ENCODE measurements at regions not wholly inside any gene's neighbourhood (a gene's known extent, or its start where the extent isn't known, plus 50 kb on each side); places are given as distances from the start of the nearest gene placed in this dataset.
A peak's percentile ranks its signal among the peaks of the same experiment; 100 is the strongest.

DNA sequence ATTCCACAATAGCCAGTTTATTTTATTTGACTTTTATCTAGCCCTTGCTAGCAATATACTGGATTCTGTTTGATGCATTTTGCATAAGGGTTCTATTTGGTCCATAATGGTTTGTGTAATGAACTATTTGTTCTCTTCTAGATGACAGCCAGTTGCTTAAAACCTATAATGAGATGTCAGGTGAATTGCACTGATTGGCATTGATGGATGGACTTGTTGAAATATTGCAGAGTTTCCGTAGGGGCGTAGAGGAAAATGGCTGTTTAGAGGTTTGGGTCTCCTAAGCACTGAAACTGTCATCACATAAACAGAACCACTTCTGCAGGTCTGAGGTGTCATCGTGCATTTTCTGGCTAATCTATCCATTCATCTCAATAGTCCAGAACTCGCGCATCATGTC is 124.9 kb upstream of the HDAC9 start:
- DNase-seq, result no peak

DNA sequence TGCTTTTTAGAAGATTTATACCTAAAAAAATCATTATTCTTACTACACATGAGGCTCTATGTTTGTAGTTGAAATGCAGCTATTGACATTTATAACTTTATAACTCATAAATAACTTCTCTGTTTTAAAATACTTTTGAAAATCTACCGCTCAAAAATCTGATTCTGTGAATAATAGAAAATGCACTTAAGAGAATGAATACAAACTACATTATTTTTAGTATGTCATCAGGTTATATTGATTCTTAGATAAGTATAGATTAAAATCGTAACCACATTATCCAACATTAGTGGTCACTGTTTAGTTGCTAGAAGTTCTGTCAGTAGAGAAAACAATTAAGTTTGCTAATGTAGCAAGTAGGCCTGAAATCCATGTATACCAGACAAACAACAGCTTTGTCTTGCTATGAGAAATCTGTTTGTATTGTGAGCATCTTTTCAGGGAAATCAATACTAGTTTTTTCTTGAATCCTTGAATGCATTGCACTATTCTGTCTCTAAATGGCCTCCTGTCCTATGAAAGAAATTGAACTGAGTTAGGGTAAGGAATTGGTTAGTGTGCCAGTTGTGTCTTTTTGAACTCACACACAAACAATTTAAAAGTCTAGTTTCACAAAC is 116.5 kb upstream of the HDAC9 start:
- DNase-seq, result no peak

DNA sequence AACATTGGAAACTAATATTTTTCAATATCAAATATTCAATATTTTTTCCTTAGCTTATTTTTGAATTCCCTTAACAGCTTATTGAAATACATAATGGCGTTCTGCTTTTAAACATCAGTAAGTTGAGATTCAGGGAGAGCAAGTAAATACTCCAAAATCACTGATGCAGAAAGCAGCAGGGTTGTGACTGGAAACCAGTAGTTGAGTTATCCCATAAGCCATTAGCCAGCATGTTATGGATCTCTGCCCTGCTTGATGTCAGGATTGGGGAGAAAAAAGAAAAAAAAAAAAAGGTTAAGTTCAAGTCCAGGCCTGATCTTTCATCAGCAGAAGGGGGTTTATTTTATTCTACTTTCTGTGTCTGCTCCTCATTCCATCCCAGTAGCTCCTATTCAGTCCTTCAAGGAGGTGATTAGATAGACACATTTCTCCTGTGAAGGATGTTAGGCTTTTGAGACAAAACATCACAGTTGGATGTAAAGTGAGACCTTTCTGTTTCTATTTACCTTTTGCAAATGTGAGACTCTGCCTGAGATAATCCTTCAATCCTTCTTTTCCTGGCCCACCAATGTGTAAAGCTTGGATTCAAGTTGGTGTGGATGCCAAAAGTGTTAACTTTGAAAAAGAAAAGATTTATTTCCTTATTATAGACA is 110.9 kb upstream of the HDAC9 start:
- no peak for DNase-seq

DNA sequence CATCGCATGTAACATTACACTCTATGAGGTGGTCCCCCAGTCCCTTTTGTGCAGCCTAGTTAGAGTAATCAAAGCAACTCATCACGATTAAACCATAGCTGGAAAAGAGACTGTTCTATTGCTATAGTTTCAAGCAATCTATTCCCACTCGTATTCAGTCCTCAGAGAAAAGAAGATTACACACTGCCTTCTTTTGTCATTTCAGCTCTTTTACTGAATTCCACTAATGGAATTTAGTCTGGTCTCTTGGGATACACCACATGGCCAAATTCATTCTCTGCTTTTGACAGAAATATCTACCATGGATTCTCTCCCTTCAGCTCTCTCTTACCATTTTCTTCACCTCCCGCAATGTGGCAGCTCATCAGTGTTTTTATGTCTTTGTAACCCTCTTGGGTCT is 108.9 kb upstream of the HDAC9 start:
- no peak for DNase-seq

DNA sequence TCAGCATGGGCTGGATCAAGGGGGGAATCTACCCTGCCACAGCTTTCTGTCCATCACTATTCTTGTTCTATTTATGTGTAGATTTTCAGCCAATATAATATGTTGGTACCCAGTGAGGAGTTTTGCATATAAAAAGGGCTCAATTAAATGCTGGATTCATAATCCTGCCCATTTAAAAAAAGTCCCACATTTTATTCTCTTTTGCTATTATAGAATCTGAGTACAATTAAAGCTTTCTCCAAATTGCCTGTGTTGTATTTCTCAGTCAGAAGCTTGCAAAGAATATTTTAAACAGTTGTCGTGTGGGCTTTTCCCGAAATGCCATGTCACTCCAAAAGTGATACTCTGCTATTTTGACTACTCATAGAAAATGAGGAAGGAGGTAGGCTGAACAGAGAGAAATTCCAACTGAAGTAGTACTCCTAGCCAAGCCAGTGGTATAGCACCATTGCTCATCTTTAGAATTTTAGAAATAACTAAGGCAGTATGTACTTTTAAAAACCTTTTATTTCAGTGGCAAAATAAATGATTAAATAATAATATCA is 108.3 kb upstream of the HDAC9 start:
- DNase-seq, result peak in 1 of 2 donors; percentile 14

DNA sequence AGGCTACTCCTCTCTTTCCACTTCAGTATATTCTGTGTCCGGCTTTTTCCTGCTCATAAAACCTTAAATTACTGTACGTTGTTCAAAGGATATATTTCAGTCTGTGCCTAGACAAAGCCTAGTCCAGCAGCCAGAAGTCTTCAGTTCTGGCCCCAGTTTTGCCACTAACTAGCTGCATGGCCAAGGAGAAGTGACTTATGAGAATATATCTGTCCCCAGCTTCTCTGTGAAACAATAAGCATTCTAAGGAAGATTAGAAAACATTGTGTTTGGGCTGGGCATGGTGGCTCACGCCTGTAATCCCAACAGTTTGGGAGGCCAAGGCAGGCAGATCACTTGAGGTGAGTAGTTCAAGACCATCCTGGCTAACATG is 105.0 kb upstream of the HDAC9 start:
- DNase-seq, result no peak

DNA sequence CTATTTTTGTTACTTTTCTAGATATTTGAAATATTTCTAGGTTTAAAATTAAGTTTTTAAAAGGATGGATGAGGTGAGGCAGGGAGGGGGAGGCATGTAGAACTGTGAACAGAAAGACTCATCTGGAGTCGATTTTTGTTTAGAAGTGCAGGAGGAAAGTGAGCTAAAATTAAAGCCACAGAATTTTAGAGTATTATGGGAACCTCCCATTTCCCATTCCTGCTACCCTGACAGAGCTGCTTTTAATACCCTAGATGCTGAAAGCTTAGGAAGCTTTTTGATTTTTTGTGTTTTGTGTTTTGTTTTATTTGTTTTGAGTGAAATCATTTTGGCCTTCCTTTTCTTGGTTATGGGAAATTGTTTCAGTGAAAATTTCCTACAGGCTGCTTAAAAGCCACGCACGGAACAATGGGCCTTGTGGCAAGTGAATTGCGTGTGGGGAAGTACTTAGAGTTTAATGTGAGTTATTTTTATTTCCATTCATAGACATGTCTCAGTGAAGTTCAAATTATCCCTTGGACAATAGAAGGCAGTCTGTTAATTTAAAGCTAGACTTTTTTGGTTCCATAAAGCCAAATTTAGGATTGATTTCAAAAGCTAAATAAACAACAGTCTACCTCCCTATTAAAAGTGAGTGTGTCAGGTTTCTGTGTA is 102.0 kb upstream of the HDAC9 start:
- no peak for DNase-seq

DNA sequence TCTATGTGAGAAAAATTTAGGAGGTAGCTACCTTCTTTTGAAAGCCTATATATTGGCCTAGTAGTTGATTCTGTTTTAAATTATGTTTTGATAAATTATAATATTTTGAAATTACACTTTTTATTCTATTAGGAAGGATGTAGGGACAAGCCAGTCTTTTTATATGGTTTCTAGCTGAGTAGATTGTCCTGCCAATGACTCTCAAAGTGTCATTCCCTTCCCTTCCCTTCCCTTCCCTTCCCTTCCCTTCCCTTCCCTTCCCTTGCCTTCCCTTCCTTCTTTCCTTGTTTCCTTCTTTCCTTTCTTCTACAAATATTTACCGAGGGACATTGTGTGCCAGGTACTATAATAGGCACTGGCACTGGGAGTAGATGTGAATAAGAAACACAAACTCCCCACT is 99.7 kb upstream of the HDAC9 start:
- no peak for DNase-seq

DNA sequence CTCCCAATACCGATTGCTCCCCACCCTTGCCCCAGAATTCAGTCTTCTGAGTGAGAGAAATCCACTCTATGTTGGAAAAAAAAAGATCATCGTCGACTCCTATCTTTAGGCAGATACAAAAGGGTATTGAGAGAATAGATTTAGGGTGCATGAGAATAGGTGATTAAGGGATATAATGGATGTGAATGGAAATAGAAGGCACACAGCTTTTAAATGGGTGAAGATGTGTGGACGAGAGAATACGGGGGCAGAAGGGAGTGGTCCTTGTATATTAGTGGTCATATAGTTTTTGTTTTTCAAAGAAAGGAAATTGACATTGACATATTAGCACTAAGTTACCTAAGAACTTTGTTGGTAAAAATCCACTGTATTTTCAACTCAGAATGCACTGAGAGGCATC is 98.6 kb upstream of the HDAC9 start:
- DNase-seq, result no peak

DNA sequence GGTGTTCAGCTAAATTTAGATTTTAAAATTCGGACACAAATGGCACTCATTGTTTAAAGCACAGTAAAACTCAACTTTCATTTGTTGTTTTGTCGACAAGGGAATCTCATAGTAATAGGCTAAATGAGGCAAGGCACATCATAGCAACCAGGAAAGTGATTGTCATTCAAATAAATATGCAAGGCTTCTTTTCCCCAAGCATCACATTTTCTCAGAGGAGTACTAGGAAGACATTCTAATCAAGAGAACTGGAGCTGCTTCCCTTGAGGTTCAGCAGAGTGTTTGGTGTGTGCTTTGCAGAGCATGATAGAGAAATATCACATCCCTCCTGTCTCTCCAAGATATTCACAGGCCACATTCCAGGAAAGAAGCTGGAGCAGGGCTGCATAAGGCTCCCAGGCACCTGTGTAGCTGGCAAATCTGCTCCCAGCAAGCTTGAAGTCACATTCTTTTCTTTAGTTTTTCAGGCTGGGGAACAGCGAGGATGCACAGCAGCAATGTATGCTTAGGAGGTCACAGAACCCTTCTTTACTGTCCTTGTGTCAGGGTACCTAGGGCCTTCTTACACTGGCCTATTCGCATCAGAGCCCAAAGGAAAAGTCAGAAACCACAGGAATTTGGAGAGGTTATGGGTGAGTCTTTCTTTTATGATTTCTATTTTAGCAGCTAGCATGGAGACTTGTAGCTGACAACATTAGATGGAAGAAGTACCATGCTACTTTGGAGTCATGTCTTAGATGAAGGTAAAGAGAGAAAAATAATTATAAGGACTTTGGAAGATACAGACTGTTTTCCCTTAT is 95.9 kb upstream of the HDAC9 start:
- no peak for DNase-seq

DNA sequence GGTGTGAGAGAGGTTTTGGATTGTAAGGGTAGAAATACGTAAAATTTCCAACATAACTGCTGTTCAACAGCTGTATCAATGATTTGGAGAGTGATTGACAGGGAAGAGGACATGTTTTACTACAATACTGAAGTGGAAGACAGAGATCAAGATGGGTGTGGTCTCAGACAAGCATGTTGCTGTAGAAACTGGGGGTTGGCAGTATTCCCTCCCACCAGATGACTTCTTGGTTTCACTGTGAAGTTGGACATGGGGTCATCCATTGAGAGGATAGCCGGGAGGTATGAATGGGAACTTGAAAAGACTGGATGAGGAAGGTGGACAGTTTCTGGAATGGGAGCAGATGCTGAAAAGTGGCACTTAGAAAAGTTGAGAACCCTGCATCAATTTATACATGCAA is 95.3 kb upstream of the HDAC9 start:
- no peak for DNase-seq

DNA sequence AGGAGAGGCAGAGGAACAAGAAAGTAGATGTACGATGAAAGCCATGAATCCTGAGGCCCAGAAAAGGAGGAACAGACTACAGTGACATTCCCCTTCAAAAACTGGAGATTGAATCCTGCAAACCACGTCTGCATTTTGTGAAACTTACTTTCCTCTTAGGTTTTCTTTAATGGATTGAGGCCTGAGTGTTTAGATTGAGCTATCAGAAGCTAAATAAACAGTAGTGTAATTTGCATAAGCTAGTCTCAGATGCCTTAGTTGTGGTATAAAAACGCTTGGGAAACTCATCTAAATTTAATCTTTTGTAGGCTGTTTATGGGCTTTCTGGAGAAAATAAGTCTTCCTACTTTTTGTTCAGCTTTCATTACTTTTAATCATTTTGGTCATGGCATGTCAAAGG is 94.8 kb upstream of the HDAC9 start:
- DNase-seq, result no peak

DNA sequence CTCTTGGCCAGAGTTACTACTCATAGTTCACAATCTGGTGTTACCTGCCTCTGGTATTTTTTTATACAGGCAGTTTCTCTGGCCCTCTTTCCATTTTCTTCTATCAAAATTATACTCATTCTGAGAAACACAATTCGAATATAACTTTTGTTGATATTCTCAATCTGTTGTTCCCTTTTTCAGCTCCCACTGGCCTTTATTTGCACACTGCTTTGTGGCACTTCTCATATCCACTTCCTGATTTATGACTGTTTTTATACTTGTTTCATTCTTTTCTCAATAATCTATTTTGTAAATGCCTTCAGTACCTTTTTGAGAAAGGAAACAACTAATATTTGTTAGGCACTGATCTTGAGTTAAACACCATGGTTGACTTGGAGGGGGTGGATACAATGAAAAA is 93.8 kb upstream of the HDAC9 start:
- DNase-seq, result peak in 1 of 2 donors; percentile 33

DNA sequence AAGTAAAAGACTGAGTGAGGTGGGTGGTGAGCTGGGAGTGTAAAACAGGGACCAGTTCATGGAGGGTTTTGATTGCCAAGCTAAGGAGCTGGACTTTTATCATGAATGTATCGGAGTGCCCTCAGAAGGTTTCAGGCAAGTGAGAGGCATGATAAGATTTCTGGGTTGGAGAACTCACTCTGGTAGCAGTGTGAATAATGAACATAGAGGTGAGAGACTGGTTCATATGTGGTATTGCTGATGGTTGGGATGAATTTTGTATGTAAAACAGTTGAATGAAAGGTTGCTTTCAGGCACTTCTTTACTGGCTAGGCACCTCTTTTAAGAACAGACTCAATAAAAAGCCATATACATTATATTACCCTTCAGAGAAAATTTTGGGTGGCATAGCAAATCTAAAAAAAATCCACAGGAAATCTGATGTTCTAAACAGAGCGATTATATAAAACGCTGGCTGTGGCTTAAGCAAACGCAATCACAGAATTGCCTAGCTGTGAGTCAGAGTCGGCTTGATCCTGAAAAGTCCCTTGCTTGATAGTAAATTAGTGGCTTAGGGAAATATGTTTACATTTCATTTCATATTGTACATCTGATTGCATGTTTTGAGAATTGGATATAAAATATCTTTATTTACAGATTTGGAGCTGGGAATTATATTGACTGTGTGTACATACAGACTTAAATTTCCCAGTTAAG is 92.9 kb upstream of the HDAC9 start:
- DNase-seq, result no peak

DNA sequence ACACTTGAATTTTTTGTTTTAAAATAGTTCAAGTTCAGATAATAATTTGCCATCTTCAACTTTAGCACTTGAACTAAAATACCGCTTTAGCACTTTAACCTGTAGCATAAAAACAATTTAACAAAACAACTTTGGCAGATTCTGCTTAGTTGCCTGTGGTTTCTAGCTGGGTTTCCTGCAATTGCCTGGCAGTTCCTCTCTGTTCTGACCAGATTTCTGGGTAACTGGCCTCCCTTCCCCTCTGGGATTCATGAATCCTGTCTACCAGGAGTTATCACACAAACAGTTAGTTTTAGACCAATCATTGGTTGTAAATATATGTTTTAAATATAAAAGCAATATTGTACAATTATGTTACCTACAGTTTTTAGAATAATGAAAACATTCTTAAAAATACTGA is 89.8 kb upstream of the HDAC9 start:
- peak in 1 of 2 donors; percentile 6 for DNase-seq

DNA sequence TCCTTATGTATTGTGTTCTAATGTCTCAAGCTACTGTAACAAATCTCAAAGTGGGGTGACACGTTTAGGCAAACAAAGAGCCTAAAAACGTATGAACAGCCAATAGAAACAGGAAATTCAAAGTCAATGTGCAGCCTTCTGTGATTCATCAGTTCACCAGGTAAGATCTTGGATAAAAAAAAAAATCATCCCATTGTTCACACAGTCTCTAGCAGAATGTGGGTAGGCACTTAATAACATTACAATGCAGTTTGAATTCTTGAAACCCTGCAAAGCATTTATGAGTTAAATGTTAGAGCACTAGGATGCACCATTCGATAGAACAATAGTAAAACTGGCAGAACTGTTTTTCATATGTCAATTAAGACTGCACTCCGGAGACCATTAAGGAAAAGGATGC is 88.2 kb upstream of the HDAC9 start:
- DNase-seq, result no peak

DNA sequence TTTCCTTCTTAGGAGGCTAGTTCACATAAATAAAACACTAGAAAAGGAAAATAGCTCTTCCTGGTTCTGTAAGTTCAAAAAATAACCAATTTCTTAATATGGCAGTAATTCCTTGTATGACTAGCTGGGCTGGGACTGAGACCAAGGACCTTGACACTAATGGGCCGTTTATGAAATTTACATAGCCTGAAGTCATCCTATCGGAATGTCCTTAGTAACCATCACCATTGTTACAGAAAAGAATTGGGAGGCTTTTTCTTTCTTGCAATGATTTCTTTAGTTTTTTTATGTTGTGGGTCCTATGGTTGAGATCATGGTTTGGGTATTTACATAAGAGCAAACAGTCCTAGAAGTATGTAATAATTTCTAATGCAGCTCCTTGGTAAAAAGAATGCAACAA is 87.1 kb upstream of the HDAC9 start:
- DNase-seq, result no peak

DNA sequence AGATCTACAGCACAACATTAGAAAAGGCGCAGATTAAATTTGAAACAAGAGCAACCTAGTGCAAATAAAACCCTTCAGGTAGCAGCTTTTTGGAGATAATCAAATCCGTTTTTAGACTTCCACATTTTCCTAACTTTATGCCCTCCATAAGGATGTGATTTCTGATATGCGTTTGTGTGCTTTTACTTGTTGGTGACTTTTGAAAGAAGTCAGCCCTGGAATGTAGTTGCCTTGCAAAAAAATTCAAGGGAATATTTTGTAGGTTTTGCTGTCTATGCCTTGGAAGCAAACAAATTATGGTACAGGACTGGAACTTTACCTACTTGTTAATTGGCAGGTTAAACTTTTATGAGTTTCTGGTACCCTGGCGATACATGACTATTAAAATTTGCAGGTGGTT is 86.7 kb upstream of the HDAC9 start:
- DNase-seq, result no peak

DNA sequence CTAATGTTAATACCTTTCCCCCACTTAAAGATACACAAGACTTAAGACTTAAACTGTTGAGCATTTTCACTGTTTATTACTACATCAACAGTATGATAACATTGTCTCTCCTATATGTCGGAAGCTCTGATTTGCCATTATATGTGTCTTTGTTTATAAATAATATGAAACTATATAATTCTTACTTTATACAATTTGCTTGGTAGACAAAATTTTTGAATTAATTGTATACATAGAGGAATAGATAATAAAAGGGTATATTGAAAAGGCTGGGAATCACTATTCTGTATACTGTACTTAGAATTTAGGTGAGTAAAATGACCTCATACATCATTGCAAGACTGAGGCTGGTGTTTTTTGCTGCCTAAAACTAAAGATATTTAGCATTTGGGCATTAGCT is 82.1 kb upstream of the HDAC9 start:
- no peak for DNase-seq

DNA sequence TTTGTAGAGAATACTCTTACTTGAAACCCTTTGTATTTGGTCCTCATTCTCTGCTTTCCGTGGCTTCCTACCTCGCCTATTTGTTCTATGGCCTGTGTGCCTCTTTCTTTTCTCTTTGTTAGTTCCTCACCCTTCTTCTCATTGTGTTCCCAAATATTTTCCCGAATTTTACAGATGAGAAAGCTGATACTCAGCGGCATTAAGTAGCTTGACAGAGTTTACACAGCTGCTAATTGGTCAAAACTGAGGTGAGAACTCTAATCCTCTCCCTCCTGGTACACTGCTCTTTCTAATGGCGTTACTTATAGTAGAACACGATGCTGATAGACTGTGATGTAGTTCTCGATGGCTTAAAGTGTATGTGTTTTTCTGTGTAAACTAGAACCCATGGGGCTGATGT is 80.7 kb upstream of the HDAC9 start:
- no peak for DNase-seq

DNA sequence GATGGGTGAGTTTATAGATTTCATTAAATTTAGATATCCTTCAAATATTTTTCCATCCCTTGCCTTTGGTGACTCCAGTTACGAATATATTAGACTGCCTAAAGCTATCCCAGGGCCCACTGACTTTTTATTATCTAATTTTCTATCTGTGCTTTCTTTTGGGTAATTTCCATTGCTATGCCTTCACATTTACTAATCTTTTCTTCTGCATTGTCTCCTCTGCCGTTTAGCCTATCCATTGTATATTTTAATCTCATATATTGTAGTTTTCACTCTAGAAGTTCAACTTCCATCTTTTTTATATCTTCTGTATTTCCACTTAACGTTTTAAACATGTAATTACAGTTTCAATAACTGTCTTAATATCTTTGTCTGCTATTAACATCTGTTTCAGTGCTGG is 78.6 kb upstream of the HDAC9 start:
- DNase-seq, result no peak

DNA sequence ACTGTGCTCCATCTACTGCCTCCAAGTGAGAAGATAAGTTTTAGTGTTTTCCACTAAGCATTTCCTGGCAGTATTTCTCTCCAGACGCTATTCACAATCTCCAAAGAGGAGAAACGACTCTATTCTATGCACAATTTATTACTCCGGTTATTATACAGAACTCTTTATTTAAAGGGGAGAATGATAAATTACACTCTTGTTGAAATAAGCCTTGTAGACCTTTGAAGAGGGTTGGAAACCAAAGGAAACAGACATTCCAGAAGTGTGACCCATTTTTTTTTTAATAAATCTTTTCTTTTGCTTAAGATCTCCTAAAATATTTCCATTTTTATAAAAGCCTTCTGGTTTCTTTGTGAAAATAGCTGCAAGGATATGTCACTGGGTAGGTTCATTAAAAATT is 76.1 kb upstream of the HDAC9 start:
- DNase-seq, result no peak

DNA sequence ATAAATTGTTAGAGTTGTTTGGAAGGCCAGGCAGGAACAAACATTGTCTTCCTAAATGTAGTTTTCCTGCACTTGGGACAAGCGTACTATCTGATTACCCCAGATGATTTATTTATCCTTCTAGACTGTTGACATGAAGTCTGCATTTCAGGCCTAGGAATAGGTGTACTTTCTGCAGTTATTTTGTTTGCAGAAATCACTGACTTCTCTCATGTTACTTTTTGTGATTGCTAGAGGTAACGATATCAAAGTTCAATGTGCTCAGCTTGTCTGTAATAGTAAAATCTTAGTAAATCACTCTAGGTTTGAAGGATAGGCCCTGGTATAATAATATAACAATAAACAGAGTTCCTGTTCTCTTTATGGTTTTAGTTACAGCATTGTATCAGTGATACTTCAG is 75.4 kb upstream of the HDAC9 start:
- no peak for DNase-seq
